HG02885 (cell line): ENCODE measurements at regions not wholly inside any gene's neighbourhood (a gene's known extent, or its start where the extent isn't known, plus 50 kb on each side); places are given as distances from the start of the nearest gene placed in this dataset.

Source experiments
- ATAC-seq: cut with Tn5 transposase; IDR thresholded peaks from one replicate; pipeline ENCODE4 v1.9.1; 2021; ENCODE audit warnings: mild to moderate bottlenecking; ENCODE audit not compliant: unreplicated experiment, poor library complexity

DNA sequence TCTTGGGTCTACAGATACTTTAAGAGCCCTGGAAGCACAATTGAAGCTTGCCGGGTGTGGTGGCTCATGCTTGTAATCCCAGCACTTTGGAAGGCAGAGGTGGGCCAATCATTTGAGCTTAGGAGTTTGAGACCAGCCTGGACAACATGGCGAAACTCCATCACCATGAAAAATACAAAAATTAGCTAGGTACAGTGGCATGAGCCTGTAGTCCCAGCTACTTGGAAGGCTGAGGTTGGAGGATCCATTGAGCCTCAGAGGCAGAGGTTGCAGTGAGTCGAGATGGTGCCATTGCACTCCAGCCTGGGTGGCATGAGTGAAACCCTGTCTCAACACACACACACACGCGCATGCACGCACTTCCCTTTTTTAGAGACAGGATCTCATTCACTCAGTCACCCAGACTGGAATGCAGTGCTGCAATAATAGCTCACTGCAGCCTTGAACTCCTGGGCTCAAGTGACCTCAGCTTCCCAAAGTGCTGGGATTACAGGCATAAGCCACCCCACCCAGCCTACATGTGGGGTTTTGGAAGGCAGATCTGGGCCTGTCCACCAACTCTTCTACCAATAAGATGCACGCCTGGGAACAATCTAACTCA lies 182.5 kb upstream of the JARID2 start:
- no peak for ATAC-seq

GRCh38 chr6:15065261-15065989 lies 180.4 kb upstream of the JARID2 start:
- ATAC-seq, result no peak

GRCh38 chr6:15066089-15066758 lies 179.6 kb upstream of the JARID2 start:
- no peak for ATAC-seq

DNA sequence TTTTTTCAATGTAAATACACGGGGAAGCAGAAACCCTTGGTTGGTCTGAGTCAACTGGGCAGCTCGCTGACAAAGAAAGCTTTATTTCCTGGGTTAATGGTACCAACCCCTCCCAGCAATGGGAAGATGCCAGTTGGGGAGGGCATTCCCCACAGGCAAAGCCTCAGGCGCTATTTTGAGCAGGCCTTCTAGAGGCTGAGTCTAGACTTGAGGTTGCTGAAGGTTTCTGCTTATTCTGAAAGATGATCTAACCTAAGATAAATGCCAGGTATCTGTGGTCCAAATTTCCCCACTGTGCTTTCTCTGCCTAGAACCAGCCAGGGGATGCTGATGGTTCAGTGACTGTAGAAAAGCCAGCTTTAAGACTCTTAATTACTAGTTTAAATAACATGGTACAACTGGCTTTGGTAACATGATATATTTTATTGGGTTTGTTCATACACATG lies 172.5 kb upstream of the JARID2 start:
- no peak for ATAC-seq

- no peak for ATAC-seq
These were observed 171.9 kb upstream of the JARID2 start for GRCh38 chr6:15073883-15074465.

GRCh38 chr6:15074806-15075205 lies 171.1 kb upstream of the JARID2 start:
- ATAC-seq, result no peak

DNA sequence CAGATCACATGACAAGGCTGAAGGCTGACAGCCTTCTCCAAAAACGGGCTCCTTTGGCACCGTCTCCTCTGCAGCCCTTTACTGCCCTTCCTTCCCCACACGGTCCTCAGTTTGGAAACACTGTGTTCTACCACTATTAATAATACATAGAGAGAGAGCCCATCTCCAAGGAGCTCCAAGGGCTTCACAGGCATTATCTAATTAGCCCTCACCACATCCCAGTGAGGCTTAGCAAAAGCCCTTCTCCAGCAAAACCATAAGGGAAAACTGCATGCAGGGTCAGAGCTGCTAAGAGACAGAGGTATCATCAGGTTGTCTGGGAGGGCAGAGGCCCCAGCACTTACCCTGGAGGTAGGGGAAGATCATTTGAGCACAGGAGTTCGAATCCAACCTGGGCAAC lies 169.3 kb upstream of the JARID2 start:
- ATAC-seq, result no peak

DNA sequence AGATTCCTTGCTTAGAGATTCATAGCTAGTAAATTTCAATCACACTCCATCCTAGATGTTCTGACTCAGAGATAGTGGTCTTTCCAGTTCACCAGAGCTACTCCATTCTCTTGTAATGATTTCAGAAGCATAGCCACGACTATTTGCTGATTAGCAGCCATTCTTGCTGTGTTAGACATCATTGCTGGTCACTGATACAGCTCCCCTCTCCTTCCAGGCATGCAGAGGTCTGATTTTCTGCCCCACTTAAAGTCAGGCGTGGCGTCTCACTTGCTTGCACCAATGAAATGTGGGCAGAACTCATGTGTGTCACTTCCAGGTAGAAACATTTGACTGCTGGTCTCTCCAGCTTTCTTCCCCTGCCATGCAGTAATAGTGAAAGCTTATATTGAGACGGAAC lies 168.9 kb upstream of the JARID2 start:
- no peak for ATAC-seq

DNA sequence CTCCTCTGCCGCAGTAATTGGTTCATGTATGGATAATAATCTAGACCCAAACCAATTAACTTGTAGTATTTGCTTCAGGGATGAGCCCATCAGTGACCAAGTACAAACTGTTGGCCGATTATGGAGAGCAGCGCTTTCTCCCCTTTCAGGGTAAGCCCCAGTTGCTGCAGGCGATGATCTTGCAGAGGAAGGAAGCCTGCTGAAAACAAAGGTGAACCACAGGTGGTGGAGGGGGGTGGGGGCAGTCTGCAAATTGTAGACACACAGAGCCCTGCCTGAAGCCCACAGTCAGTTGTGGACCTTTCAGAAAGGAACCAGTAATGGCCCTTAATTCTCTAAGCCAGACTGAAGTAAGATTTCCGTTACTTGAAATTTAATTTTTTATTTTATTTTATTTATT lies 167.9 kb upstream of the JARID2 start:
- no peak for ATAC-seq

DNA sequence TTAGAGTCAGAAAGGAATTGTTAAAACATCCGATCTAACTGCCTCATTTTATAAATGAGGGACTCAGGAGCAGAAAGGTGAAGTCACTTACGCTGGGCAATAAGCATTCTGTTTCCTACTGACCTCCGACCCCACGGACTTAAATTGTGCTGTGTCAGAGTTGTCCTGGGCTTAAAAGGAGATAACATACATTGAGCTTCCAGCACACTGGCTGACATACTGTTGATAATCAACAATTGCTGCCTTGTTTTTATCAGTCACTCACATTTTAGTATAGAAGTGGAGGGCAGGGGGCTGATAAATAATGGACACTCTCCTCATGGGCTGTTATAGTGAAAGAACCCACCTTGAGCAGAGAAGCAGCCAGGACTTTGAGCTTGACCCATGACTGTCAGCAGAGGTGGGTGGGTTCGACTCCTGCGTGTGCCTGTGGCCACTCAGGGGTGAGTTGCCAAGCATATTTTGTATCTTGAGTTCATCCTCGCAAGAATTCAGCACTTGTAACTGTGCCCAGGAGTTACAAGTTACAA lies 166.5 kb upstream of the JARID2 start:
- ATAC-seq, result no peak

DNA sequence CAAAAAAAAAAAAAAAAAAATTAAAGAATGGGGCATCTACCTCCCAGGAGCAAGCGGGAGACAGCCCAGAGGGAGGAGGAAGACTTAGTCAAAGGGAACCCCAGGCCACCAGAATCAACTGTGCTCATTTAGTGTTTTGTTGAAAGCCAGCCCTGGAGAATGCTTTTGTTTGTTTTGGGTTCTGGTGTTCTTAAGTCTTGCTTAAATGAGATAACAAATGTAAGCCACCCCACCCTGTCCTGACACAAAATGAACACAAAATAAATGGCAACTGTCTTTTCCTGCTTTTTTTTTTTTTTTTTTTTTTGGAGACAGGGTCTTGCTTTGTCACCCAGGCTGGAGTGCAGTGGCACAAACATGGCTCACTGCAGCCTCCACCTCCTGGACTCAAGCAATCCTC lies 165.0 kb upstream of the JARID2 start:
- no peak for ATAC-seq

GRCh38 chr6:15081447-15081846 lies 164.4 kb upstream of the JARID2 start:
- no peak for ATAC-seq

DNA sequence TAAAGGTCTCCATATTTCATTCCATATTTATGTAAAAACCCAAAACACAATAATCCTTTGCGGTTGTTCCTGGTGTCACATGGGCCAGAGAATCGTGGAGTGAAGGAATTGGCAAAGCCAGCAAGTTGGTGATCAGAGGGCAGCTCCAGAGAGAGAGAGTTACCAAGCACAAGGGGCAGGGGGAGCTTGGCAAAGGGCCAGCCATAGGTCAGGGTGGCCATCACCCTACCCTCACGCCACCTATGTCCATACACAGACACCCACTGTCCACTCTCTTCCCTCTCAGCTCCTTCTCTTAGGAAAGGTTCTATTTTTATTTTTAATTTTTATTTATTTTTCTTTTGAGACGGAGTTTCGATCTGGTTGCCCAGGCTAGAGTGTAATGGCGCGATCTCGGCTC lies 163.2 kb upstream of the JARID2 start:
- no peak for ATAC-seq

- ATAC-seq, result no peak
These were observed 159.3 kb upstream of the JARID2 start for GRCh38 chr6:15086348-15087158.

GRCh38 chr6:15087186-15087589 lies 158.7 kb upstream of the JARID2 start:
- no peak for ATAC-seq

- no peak for ATAC-seq
These were observed 156.8 kb upstream of the JARID2 start for GRCh38 chr6:15088904-15089568.

GRCh38 chr6:15089569-15090144 lies 156.2 kb upstream of the JARID2 start:
- no peak for ATAC-seq

DNA sequence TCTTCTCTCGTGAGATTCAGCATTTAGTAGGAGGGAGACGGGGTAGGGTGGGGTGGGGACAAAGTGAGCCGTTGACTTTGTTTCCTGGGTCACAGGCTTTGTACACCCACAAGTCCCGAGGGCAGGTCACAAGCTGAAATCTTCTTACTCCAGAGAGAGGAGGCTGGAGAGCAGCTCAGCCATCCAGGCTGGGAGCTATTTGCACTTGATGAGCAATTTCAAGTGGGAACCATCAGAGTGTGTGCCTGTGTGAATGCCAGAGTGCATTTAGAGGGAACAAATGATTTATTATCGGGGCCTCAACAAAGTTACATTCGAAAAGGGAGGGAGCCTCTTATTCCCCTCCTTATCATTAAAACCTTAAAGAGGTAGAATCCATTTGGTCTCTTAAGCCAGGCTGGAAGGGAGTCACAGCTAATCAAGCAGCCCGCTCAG lies 155.7 kb upstream of the JARID2 start:
- no peak for ATAC-seq

- no peak for ATAC-seq
These were observed 155.0 kb upstream of the JARID2 start for GRCh38 chr6:15090745-15091384.
